ENCODE measurements at regions not wholly inside any gene's neighbourhood (a gene's known extent, or its start where the extent isn't known, plus 50 kb on each side); places are given as distances from the start of the nearest gene placed in this dataset.

DNA sequence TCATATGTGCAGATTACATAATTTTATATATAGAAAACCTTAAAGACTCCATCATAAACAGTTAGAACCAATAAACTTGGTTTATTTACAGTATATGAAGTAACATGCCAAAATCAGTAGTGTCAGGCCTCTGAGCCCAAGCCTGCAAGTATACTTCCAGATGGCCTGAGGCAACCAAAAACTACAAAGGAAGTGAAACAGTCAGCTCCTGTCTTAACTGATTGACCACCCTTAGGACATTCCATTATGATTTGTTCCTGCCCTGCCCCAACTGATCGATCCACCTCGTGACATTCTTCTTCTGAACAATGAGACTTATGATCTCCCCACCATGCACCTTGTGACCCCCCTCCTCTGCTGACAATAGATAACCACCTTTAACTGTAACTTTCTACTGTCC, 630.3 kb downstream of the AMY1C start:
- H3K27ac ChIP-seq (ENCODE audit: low read length in 2 of 2) = no peak overlapping the region
- POLR2A ChIA-PET = no interaction called here
- H2AFZ ChIP-seq (ENCODE audit: insufficient read depth, low read depth, low read length, poor library complexity, severe bottlenecking) = no peak overlapping the region
- H4K20me1 ChIP-seq (ENCODE audit: control insufficient read depth, insufficient read depth, low read length, poor library complexity, severe bottlenecking) = no peaks in the 10 kb centered on the region
- H3K36me3 ChIP-seq (replicated peaks in 1 of 2; ENCODE audit: control extremely low read depth in 1 of 2, control insufficient read depth in 1 of 2, extremely low read depth in 1 of 2, insufficient read depth in 2 of 2, low read length in 1 of 2) = no peaks in the 10 kb centered on the region
- no peaks in the 10 kb centered on the region for H3K27me3 Mint-ChIP-seq
- H3K9ac ChIP-seq (ENCODE audit: low read length) = no peak overlapping the region
- H3K4me1 ChIP-seq (ENCODE audit: control insufficient read depth in 2 of 2, insufficient read depth in 2 of 2, low read length in 2 of 2) = no peaks in the 10 kb centered on the region
- intact Hi-C loops (cut with micrococcal nuclease) = no loop called here
- H3K4me3 ChIP-seq (ENCODE audit: control extremely low read depth in 1 of 5, extremely low read depth in 1 of 5, insufficient read depth in 1 of 5, low read depth in 2 of 5, low read length in 4 of 5) = no peak overlapping the region
- 82% methylated on average over 2 of the region's 2 CpGs for WGBS (ENCODE audit: insufficient coverage)
- CTCF ChIA-PET = no interaction called here
- no peaks in the 10 kb centered on the region for H3K4me1 Mint-ChIP-seq
- ATAC-seq (ENCODE audit: low read depth) (no peak), DNase-seq (no peak)
- no peaks in the 10 kb centered on the region for H3K27me3 ChIP-seq (replicated peaks in 1 of 4; ENCODE audit: control extremely low read depth in 1 of 4, control insufficient read depth in 3 of 4, insufficient read depth in 4 of 4, low read length in 3 of 4)
- no peak overlapping the region for H3K27ac Mint-ChIP-seq
- no peak overlapping the region for H3K4me3 Mint-ChIP-seq
- no peaks in the 10 kb centered on the region for H3K9me3 ChIP-seq (ENCODE audit: control extremely low read depth in 1 of 3, control insufficient read depth in 2 of 3, insufficient read depth in 1 of 3, low read length in 2 of 3)
- H3K9me3 Mint-ChIP-seq (ENCODE audit: insufficient read depth) = no peaks in the 10 kb centered on the region
- H3K4me2 ChIP-seq (replicated peaks; ENCODE audit: low read depth, low read length, poor library complexity, severe bottlenecking) = no peak overlapping the region
- TF ChIP-seq EZH2 (IDR thresholded peaks at IDR 0.05; ENCODE audit: borderline replicate concordance, insufficient read depth, low read depth, low read length, poor library complexity, severe bottlenecking) = no peak
- TF ChIP-seq, protein P1, sequence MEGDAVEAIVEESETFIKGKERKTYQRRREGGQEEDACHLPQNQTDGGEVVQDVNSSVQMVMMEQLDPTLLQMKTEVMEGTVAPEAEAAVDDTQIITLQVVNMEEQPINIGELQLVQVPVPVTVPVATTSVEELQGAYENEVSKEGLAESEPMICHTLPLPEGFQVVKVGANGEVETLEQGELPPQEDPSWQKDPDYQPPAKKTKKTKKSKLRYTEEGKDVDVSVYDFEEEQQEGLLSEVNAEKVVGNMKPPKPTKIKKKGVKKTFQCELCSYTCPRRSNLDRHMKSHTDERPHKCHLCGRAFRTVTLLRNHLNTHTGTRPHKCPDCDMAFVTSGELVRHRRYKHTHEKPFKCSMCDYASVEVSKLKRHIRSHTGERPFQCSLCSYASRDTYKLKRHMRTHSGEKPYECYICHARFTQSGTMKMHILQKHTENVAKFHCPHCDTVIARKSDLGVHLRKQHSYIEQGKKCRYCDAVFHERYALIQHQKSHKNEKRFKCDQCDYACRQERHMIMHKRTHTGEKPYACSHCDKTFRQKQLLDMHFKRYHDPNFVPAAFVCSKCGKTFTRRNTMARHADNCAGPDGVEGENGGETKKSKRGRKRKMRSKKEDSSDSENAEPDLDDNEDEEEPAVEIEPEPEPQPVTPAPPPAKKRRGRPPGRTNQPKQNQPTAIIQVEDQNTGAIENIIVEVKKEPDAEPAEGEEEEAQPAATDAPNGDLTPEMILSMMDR (IDR thresholded peaks at IDR 0.05) = no peak
- H3K79me2 ChIP-seq (ENCODE audit: control insufficient read depth, insufficient read depth, low read length) = no peaks in the 10 kb centered on the region

DNA sequence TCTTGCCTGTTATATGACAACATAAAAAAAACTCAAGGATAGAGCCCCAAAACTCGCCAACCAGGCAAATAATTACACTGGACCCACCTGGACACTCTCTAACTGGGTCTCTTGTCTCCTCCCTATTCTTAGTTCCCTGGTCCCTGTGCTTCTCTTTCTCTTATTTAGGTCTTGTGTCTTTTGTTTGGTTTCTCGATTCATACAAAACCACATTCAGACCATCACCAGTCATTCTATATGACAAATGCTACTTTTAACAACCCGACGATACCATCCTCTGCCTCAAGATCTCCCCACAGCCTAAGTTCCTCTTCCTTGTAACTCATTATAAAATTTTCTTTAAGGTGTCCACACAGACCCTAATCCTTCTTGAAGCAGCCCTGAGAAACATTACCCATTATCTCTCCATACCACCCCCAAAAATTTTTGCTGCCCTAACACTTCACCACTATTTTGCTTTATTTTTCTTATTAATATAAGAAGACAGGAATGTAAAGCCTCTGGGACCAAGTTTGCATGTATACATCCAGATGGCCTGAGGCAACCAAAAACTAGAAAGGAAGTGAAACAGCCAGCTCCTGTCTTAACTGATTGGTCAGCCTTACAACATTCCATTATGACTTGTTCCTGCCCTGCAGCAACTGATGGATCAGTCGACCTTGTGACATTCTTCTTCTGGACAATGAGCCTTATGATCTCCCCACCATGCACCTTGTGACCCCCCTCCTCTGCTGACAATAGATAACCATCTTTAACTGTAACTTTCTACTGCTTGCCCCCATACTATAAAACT, 638.2 kb downstream of the AMY1C start:
- DNase-seq (no peak), ATAC-seq (ENCODE audit: low read depth) (no peak)
- Mint-ChIP-seq H3K4me1 (no peaks in the 10 kb centered on the region), H3K27ac (no peak overlapping the region), H3K4me3 (no peak overlapping the region), H3K9me3 (ENCODE audit: insufficient read depth) (peaks cover 2% of the 10 kb centered on the region), H3K27me3 (no peaks in the 10 kb centered on the region)
- no peaks in the 10 kb centered on the region for H3K27me3 ChIP-seq (replicated peaks in 1 of 4; ENCODE audit: control extremely low read depth in 1 of 4, control insufficient read depth in 3 of 4, insufficient read depth in 4 of 4, low read length in 3 of 4)
- WGBS (ENCODE audit: insufficient coverage) = 71% methylated on average over 4 of the region's 5 CpGs
- H3K4me2 ChIP-seq (replicated peaks; ENCODE audit: low read depth, low read length, poor library complexity, severe bottlenecking) = no peak overlapping the region
- TF ChIP-seq, protein P1 (IDR thresholded peaks at IDR 0.05) = no peak
- TF ChIP-seq EZH2 (IDR thresholded peaks at IDR 0.05; ENCODE audit: borderline replicate concordance, insufficient read depth, low read depth, low read length, poor library complexity, severe bottlenecking) = no peak
- H2AFZ ChIP-seq (ENCODE audit: insufficient read depth, low read depth, low read length, poor library complexity, severe bottlenecking) = no peak overlapping the region
- intact Hi-C loops (cut with micrococcal nuclease) = no loop called here
- ChIA-PET POLR2A (no interaction called here), CTCF (no interaction called here)
- no peak overlapping the region for H3K4me3 ChIP-seq (ENCODE audit: control extremely low read depth in 1 of 5, extremely low read depth in 1 of 5, insufficient read depth in 1 of 5, low read depth in 2 of 5, low read length in 4 of 5)
- no peaks in the 10 kb centered on the region for H3K4me1 ChIP-seq (ENCODE audit: control insufficient read depth in 2 of 2, insufficient read depth in 2 of 2, low read length in 2 of 2)
- no peaks in the 10 kb centered on the region for H4K20me1 ChIP-seq (ENCODE audit: control insufficient read depth, insufficient read depth, low read length, poor library complexity, severe bottlenecking)
- H3K9ac ChIP-seq (ENCODE audit: low read length) = no peak overlapping the region
- no peaks in the 10 kb centered on the region for H3K79me2 ChIP-seq (ENCODE audit: control insufficient read depth, insufficient read depth, low read length)
- H3K27ac ChIP-seq (ENCODE audit: low read length in 2 of 2) = no peak overlapping the region
- no peaks in the 10 kb centered on the region for H3K36me3 ChIP-seq (replicated peaks in 1 of 2; ENCODE audit: control extremely low read depth in 1 of 2, control insufficient read depth in 1 of 2, extremely low read depth in 1 of 2, insufficient read depth in 2 of 2, low read length in 1 of 2)
- peaks cover 0 to 4% (median 0%) of the 10 kb centered on the region in 3 donors for H3K9me3 ChIP-seq (ENCODE audit: control extremely low read depth in 1 of 3, control insufficient read depth in 2 of 3, insufficient read depth in 1 of 3, low read length in 2 of 3)
